Keratinocyte (primary cell): ENCODE measurements at regions not wholly inside any gene's neighbourhood (a gene's known extent, or its start where the extent isn't known, plus 50 kb on each side); places are given as distances from the start of the nearest gene placed in this dataset.

Experiments used
- DNase-seq: peaks from one replicate; pipeline ENCODE4 v3.0.0-alpha.2; 2011; ENCODE audit warnings: low read depth, missing footprints, low spot score
- FAIRE-seq: peaks from 2 replicates; lab custom pipeline; 2011; peaks lifted over from hg19 to GRCh38; lab: Jason Lieb, UNC
- H2AFZ ChIP-seq: 2 replicates; pipeline ENCODE4 v1.6.0; 2012; ENCODE audit warnings: low read length, control low read depth, inconsistent platforms; ENCODE audit not compliant: control insufficient read depth
- H3K27ac ChIP-seq: 2 replicates; pipeline ENCODE4 v1.5.1; 2011; ENCODE audit warnings: low read length; ENCODE audit not compliant: control insufficient read depth, insufficient read depth
- H3K27me3 ChIP-seq: 3 replicates; pipeline ENCODE4 v1.6.0; 2011; ENCODE audit warnings: low read length; ENCODE audit not compliant: control insufficient read depth, insufficient read depth; ENCODE audit errors: extremely low read depth
- H3K36me3 ChIP-seq, 2 experiments: 2 replicates in 1 of 2; 3 replicates in 1 of 2; pipeline ENCODE4 v1.5.1; 2011; ENCODE audit warnings: low read length in 2 of 2, mild to moderate bottlenecking in 1 of 2; ENCODE audit not compliant: control insufficient read depth in 2 of 2, insufficient read depth in 2 of 2; ENCODE audit errors: extremely low read depth in 1 of 2
- H3K4me1 ChIP-seq: 3 replicates; pipeline ENCODE4 v1.5.1; 2011; ENCODE audit warnings: low read length; ENCODE audit not compliant: control insufficient read depth, insufficient read depth; ENCODE audit errors: extremely low read depth
- H3K4me2 ChIP-seq: 3 replicates; pipeline ENCODE4 v1.6.0; 2011; ENCODE audit warnings: low read depth, low read length; ENCODE audit not compliant: control insufficient read depth, insufficient read depth; ENCODE audit errors: extremely low read depth
- H3K4me3 ChIP-seq, 3 experiments: fragments of 200-600 bp in 1 of 3; sonication (generic) in 1 of 3; 2 replicates in 2 of 3; 3 replicates in 1 of 3; pipeline ENCODE4 v1.5.1; 2011 to 2016; ENCODE audit warnings: low read length in 3 of 3, mild to moderate bottlenecking in 3 of 3, control low read depth in 2 of 3, inconsistent platforms in 1 of 3, low read depth in 1 of 3, mixed read lengths in 1 of 3, mixed run types in 1 of 3, moderate library complexity in 1 of 3; ENCODE audit not compliant: control insufficient read depth in 2 of 3, insufficient read depth in 2 of 3; ENCODE audit errors: extremely low read depth in 1 of 3
- H3K79me2 ChIP-seq: 2 replicates; pipeline ENCODE4 v1.6.0; 2012; ENCODE audit warnings: low read length; ENCODE audit not compliant: control insufficient read depth, insufficient read depth
- H3K9ac ChIP-seq: 3 replicates; pipeline ENCODE4 v1.6.0; 2011; ENCODE audit warnings: low read length; ENCODE audit not compliant: control insufficient read depth, insufficient read depth; ENCODE audit errors: extremely low read depth
- H3K9me1 ChIP-seq: 3 replicates; pipeline ENCODE4 v1.6.0; 2011; ENCODE audit warnings: low read length; ENCODE audit not compliant: control insufficient read depth, insufficient read depth; ENCODE audit errors: extremely low read depth
- H3K9me3 ChIP-seq: 2 replicates; pipeline ENCODE4 v1.5.1; 2012; ENCODE audit warnings: low read depth, low read length; ENCODE audit not compliant: control insufficient read depth
- H4K20me1 ChIP-seq: 3 replicates; pipeline ENCODE4 v1.6.0; 2011; ENCODE audit warnings: low read length; ENCODE audit not compliant: control insufficient read depth, insufficient read depth; ENCODE audit errors: extremely low read depth
- CTCF ChIP-seq, 3 experiments: IDR thresholded peaks in 1 of 3; conservative IDR thresholded peaks in 1 of 3; optimal IDR thresholded peaks in 1 of 3; 2 replicates in 2 of 3; 3 replicates in 1 of 3; pipeline versions ENCODE3 to v1.5.1; 2011; ENCODE audit warnings: low read length in 3 of 3, mild to moderate bottlenecking in 3 of 3, moderate library complexity in 2 of 3, control low read depth in 1 of 3, inconsistent platforms in 1 of 3; ENCODE audit not compliant: insufficient read depth in 2 of 3; ENCODE audit errors: extremely low read depth in 1 of 3
- EZH2 ChIP-seq: IDR thresholded peaks from one replicate; pipeline ENCODE4 v1.6.1; 2012; ENCODE audit warnings: inconsistent platforms, mild to moderate bottlenecking, low read length, moderate library complexity
- dilution Hi-C: fragments of 300-500 bp; cut with MboI; formaldehyde crosslinking; loops from one replicate; pipeline ENCODE4 v1.7.0; 2020; ENCODE audit warnings: low sequenced_read_pairs; ENCODE audit not compliant: extremely low pct_ligation_motif_present

DNA sequence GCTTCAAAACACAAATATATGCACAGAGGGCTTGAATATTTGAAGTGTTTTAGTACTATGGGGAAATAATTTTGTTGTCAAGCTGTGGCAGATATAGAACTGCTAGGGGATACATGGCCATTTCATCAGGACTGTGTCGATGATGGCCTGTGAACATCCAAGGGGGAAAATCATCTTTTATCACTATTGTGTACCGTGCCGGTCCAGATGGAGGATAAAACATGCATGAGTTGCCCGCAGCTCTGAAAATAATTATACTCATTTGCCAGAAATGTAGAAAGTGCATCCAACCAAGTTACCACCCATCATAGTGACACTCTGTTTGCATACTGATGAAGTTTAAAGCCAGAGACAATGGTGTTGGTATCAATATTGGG is 405.9 kb downstream of the ZSWIM6 start:
- no peak for DNase-seq
- Histone ChIP-seq H4K20me1 (no peaks in the 10 kb centered on the region), H3K4me3 (no peak overlapping the region), H3K27me3 (no peaks in the 10 kb centered on the region), H3K9ac (no peak overlapping the region), H3K9me1 (no peaks in the 10 kb centered on the region), H3K4me1 (no peaks in the 10 kb centered on the region), H3K79me2 (no peaks in the 10 kb centered on the region), H2AFZ (no peak overlapping the region), H3K36me3 (no peaks in the 10 kb centered on the region), H3K27ac (no peak overlapping the region), H3K9me3 (no peaks in the 10 kb centered on the region), H3K4me2 (no peak overlapping the region)
- no peak for TF ChIP-seq EZH2
- dilution Hi-C loops, result no loop called here
- no peak for FAIRE-seq

GRCh38 chr5:61738446-61738845 is 406.4 kb downstream of the ZSWIM6 start:
- Histone ChIP-seq H4K20me1 (no peaks in the 10 kb centered on the region), H3K9ac (no peak overlapping the region), H3K27me3 (no peaks in the 10 kb centered on the region), H3K9me3 (no peaks in the 10 kb centered on the region), H3K4me2 (no peak overlapping the region), H3K27ac (no peak overlapping the region), H3K79me2 (no peaks in the 10 kb centered on the region), H3K4me3 (no peak overlapping the region), H3K4me1 (no peaks in the 10 kb centered on the region), H3K36me3 (no peaks in the 10 kb centered on the region), H3K9me1 (no peaks in the 10 kb centered on the region), H2AFZ (no peak overlapping the region)
- FAIRE-seq (no peak), DNase-seq (no peak)
- dilution Hi-C loops, result no loop called here
- TF ChIP-seq EZH2 (no peak), CTCF (optimal IDR thresholded peaks at IDR 0.05 in 1 of 3, IDR thresholded peaks at IDR 0.05 in 1 of 3, conservative IDR thresholded peaks at IDR 0.05 in 1 of 3; ENCODE audit: extremely low read depth in 1 of 3, insufficient read depth in 2 of 3, low read length in 3 of 3) (no peak)
